ENCODE measurements at regions not wholly inside any gene's neighbourhood (a gene's known extent, or its start where the extent isn't known, plus 50 kb on each side); places are given as distances from the start of the nearest gene placed in this dataset.

DNA sequence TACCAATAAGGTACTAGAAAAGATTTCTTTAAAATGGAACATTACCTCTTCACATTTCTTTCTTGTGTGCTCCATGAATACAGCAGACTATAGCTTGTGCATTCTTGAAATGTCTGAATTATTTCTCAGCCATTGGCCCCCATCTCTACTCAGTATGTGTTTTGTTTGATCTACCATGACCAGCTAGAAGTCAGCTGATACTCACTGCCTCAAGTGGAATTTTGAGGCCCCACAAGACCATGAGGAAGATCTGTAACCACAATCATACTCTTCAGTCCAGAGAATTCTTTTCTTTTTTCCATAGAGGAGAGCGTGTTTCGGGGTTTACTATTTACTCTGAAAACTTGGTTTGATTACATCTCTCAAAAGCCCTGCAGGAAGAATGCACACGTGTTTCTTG, 319.1 kb downstream of the TOX3 start:
- TF ChIP-seq, protein P1, sequence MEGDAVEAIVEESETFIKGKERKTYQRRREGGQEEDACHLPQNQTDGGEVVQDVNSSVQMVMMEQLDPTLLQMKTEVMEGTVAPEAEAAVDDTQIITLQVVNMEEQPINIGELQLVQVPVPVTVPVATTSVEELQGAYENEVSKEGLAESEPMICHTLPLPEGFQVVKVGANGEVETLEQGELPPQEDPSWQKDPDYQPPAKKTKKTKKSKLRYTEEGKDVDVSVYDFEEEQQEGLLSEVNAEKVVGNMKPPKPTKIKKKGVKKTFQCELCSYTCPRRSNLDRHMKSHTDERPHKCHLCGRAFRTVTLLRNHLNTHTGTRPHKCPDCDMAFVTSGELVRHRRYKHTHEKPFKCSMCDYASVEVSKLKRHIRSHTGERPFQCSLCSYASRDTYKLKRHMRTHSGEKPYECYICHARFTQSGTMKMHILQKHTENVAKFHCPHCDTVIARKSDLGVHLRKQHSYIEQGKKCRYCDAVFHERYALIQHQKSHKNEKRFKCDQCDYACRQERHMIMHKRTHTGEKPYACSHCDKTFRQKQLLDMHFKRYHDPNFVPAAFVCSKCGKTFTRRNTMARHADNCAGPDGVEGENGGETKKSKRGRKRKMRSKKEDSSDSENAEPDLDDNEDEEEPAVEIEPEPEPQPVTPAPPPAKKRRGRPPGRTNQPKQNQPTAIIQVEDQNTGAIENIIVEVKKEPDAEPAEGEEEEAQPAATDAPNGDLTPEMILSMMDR (IDR thresholded peaks at IDR 0.05; ENCODE audit: poor library complexity) = no peak
- no peak for TF ChIP-seq EZH2 (IDR thresholded peaks at IDR 0.05; ENCODE audit: borderline replicate concordance)
